ENCODE measurements at regions not wholly inside any gene's neighbourhood (a gene's known extent, or its start where the extent isn't known, plus 50 kb on each side); places are given as distances from the start of the nearest gene placed in this dataset.

GRCh38 chr17:63275318-63275970 lies 170.7 kb downstream of the CYB561 start (continued):
- TF ChIP-seq, protein P1, sequence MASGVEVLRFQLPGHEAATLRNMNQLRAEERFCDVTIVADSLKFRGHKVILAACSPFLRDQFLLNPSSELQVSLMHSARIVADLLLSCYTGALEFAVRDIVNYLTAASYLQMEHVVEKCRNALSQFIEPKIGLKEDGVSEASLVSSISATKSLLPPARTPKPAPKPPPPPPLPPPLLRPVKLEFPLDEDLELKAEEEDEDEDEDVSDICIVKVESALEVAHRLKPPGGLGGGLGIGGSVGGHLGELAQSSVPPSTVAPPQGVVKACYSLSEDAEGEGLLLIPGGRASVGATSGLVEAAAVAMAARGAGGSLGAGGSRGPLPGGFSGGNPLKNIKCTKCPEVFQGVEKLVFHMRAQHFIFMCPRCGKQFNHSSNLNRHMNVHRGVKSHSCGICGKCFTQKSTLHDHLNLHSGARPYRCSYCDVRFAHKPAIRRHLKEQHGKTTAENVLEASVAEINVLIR (CRISPR knock-in tag; IDR thresholded peaks at IDR 0.05): no peak
- TF ChIP-seq ZNF143 (CRISPR knock-in tag; IDR thresholded peaks at IDR 0.05): no peak
- TF ChIP-seq JUN (IDR thresholded peaks at IDR 0.05; ENCODE audit: borderline replicate concordance, low read depth, low read length): peak; percentile 94
- no peak for TF ChIP-seq JUN (CRISPR knock-in tag; IDR thresholded peaks at IDR 0.05; ENCODE audit: borderline replicate concordance)
- no peak for TF ChIP-seq HNRNPUL1 (IDR thresholded peaks at IDR 0.05; ENCODE audit: low read length)
- no peak for TF ChIP-seq RNF219 (CRISPR knock-in tag; IDR thresholded peaks at IDR 0.05)
- no peak for TF ChIP-seq HMG20A (CRISPR knock-in tag; conservative IDR thresholded peaks at IDR 0.05)
- TF ChIP-seq HCFC1 (IDR thresholded peaks at IDR 0.05; ENCODE audit: low read depth, low read length): no peak
- TF ChIP-seq PRMT5 (CRISPR knock-in tag; IDR thresholded peaks at IDR 0.05): no peak
- no peak for TF ChIP-seq NRF1 (conservative IDR thresholded peaks at IDR 0.05 in 1 of 2, IDR thresholded peaks at IDR 0.05 in 1 of 2)
- TF ChIP-seq LCOR (CRISPR knock-in tag; IDR thresholded peaks at IDR 0.05): no peak
- no peak for TF ChIP-seq CBX2 (IDR thresholded peaks at IDR 0.05; ENCODE audit: insufficient read depth, low read length, poor library complexity, severe bottlenecking)
- peak; percentile 67 for TF ChIP-seq MAFG (tag; conservative IDR thresholded peaks at IDR 0.05)
- no peak for TF ChIP-seq XRCC4 (IDR thresholded peaks at IDR 0.05; ENCODE audit: extremely low read depth, insufficient read depth, insufficient read length)
- TF ChIP-seq SIN3B (IDR thresholded peaks at IDR 0.05; ENCODE audit: low read depth): no peak
- no peak for TF ChIP-seq CBX1 (IDR thresholded peaks at IDR 0.05; ENCODE audit: low read depth)
- peak; percentile 70 for TF ChIP-seq ARID1B (IDR thresholded peaks at IDR 0.05)
- TF ChIP-seq NCOA6 (IDR thresholded peaks at IDR 0.05): no peak
- TF ChIP-seq SAFB2 (IDR thresholded peaks at IDR 0.05; ENCODE audit: borderline replicate concordance, low read depth, low read length, severe bottlenecking): no peak
- TF ChIP-seq MTF1 (CRISPR knock-in tag; IDR thresholded peaks at IDR 0.05; ENCODE audit: borderline replicate concordance): no peak
- no peak for TF ChIP-seq SMC3 (conservative IDR thresholded peaks at IDR 0.05; ENCODE audit: insufficient read depth, low read depth, low read length)
- no peak for TF ChIP-seq TFAP4 (CRISPR knock-in tag; IDR thresholded peaks at IDR 0.05; ENCODE audit: borderline replicate concordance)
- peak; percentile 62 to 75; a peak in 2 of 4 replicates for TF ChIP-seq TRIM24 (IDR thresholded peaks at IDR 0.05)
- no peak for TF ChIP-seq ILK (tag; IDR thresholded peaks at IDR 0.05; ENCODE audit: borderline replicate concordance, low read depth)
- 0 out of 2 replicates have a peak, but pooled peaks have one; percentile 38 for TF ChIP-seq SMARCC2 (IDR thresholded peaks at IDR 0.05; ENCODE audit: low read depth)
- TF ChIP-seq TAF15 (IDR thresholded peaks at IDR 0.05; ENCODE audit: low read depth, low read length): no peak
- TF ChIP-seq SP1 (CRISPR knock-in tag; IDR thresholded peaks at IDR 0.05): no peak
- no peak for TF ChIP-seq ZNF778 (CRISPR knock-in tag; IDR thresholded peaks at IDR 0.05)
